HG03139 (cell line): ENCODE measurements at regions not wholly inside any gene's neighbourhood (a gene's known extent, or its start where the extent isn't known, plus 50 kb on each side); places are given as distances from the start of the nearest gene placed in this dataset.

Source experiments
- ATAC-seq: cut with Tn5 transposase; IDR thresholded peaks from one replicate; pipeline ENCODE4 v1.9.1; 2021; ENCODE audit not compliant: unreplicated experiment

- no peak for ATAC-seq
Observed at GRCh38 chr22:47768027-47768426, 1005.6 kb downstream of the TBC1D22A start.

- ATAC-seq: no peak
Observed at GRCh38 chr22:47767403-47767802, 1005.0 kb downstream of the TBC1D22A start.

DNA sequence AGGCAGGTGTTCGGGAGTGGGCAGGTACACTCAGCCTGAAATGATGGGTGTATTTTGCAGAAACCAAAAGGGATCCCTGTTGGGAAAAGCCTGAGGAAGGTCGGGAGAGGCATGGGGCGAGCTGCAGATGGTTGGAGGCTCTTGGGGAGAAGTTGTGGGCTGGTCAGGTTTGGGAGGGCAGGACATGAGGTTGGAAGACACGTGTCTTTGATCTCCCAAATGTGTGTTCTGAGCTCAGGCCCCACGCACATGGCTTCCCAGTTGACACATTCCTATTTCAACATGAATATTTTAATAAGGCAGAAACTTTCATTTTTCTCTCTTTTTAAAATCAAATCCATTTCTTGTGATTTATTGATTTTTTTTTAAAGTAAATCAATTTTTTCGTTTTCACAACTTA, 1003.3 kb downstream of the TBC1D22A start:
- no peak for ATAC-seq

DNA sequence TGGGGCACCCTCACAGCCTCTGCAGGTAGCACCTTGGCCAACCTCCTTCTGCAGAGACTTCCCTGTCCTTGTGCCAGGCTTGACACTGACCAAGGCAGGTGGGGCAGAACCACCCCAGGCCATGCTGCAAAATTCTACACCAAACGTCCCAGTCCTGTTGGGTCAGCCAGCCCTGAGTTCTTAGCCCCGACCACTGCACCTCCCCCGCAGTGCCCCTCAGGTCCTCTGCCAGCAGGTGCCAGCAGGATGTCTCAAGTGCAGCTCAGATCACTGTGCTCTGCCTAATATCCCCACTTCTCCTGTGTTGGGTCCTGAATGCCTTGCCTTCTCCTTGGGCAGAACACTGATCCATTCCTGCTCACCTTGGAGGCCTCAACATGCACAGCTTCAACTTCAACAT, 999.7 kb downstream of the TBC1D22A start:
- no peak for ATAC-seq

DNA sequence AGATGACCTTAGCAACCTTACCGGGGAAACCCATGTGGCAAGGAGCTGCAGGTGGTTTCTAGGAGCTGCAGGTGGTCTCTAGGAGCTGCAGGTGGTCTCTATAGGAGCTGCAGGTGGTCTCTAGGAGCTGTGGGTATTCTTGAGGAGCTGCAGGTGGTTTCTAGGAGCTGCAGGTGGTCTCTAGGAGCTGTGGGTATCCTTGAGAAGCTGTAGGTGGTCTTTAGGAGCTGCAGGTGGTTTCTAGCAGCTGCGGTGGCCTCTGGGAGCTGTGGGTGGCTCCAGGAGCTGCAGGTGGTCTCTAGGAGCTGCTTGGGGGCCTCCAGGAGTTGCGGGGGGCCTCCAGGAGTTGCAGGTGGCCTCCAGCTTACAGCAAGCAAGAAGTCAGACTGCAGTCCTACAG, 997.5 kb downstream of the TBC1D22A start:
- no peak for ATAC-seq

- ATAC-seq: no peak
Observed at GRCh38 chr22:47757741-47758140, 995.3 kb downstream of the TBC1D22A start.

DNA sequence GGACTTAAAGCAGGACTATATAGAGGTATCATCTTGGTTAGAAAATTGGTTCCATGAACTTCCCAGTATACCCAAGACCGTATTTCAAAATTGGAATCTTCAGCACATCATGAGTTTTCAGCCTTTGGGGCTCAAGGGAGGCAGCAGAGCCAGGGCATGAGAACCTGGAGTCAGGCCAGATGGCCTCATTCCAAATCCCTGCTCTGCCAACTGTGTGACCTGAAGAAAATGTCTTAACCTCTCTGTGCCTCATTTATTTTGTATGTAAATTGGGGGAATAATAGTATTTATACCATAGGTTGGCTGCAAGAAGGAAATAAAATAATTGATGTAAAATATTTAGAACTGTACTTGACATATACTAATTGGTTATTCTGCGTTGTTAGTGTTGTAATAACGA, 987.6 kb downstream of the TBC1D22A start:
- no peak for ATAC-seq

DNA sequence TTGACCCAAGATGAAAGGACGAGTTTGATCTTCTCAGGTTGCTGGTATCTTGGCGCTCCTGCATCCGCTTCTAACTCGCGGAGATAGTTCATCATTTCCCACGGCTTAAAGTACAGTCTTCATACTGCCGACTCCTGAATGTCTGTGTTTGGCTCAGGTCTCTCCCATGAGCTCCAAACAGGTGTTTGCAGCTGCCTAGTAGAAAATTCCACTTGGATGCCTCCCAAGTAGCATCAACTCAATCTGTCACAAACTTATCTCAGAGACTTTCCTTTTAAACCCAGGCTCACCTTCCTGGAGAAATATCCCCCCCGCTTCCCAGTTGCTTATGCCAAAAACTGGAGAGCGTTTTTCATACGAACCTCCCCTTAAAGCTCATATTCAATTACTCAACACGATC, 986.5 kb downstream of the TBC1D22A start:
- ATAC-seq: no peak

DNA sequence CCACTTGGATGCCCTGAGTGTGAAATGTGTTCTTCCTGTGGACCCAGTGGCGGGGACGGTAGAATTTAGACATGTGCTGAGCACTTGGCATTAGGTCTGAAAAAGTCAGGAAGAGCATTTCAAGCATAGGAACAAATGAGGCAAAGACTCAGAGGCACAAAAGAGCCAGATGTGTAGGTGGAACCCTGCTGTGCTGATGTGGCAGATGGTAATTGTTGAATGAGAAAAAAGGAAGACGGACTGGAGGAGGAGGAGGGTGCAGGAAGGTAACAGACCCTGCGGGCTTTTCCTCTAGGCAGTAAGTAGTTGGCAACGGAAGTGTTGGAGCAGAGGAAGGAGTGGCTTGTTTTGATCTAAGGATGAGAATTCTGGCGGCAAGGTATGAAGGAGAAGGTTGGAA, 985.8 kb downstream of the TBC1D22A start:
- no peak for ATAC-seq

- no peak for ATAC-seq
Observed at GRCh38 chr22:47740109-47740805, 977.8 kb downstream of the TBC1D22A start.

- ATAC-seq: no peak
Observed at GRCh38 chr22:47739291-47740015, 977.0 kb downstream of the TBC1D22A start.

DNA sequence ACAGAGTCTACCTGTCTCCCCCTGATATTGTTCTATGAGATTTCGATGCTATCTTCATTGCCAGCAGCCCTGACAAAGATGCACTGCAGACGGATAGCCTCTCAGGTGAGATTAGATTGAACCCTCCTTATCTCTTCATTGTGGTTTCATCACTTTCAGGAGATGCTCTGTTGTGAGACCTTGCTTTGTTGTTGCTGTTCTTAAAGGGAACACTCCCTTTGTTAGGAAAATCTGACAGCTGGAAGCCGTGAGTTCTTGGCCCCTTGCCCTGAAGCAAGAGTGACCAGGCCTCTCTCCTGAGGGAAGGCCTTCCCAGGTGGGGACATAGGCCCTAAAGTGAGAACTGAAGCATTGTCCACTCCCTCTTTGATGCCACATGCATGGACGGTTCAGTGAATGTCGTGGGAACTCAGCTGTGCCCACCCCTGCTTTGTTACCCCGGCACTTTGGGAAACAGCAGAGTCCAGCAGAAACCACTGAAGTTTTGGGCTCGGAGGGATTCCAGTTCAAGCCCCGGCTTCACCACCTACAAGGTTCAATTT, 976.1 kb downstream of the TBC1D22A start:
- no peak for ATAC-seq

DNA sequence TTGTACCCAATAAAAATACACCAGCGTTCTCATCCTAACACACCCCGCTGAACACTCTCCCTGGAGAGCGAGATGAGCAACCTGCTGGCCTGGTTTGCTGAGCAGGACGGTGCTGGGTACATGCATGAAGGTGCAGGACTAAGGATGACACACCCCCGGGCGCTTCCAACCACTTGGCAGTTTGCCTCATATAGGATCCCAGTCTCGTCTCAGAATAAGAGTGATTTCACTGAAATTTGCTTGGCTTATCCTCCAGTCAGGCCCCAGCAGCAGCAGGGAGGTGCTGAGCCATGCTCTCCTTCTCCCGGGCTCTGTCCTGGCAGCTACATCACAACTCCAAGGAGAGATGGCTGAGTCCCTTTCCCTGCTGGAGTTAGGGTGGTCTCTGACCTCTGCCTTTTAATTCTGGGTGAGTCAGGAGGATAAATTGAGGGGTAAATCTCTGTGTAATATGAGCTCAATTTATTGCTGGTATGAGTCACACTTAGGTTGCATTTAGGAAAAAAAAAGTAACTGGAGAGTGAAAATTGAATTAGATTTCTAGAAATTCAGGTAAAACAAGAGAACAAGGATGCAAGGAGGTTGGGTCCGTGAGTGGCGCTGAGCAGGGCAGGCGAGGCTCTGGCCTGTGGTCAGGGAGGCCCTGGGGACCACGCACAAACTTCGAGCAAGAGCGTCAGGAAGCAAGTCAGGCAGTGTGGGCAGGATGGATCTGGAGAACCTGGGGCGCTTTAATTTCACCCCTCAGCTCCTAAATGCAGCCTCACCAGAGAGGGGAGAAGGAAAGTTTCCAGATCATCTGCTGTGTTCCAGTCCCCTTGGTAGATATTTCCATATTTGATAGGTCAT, 974.0 kb downstream of the TBC1D22A start:
- ATAC-seq: no peak

GRCh38 chr22:47734511-47734910, 972.1 kb downstream of the TBC1D22A start:
- ATAC-seq: no peak

GRCh38 chr22:47727641-47728040, 965.2 kb downstream of the TBC1D22A start:
- ATAC-seq: no peak

DNA sequence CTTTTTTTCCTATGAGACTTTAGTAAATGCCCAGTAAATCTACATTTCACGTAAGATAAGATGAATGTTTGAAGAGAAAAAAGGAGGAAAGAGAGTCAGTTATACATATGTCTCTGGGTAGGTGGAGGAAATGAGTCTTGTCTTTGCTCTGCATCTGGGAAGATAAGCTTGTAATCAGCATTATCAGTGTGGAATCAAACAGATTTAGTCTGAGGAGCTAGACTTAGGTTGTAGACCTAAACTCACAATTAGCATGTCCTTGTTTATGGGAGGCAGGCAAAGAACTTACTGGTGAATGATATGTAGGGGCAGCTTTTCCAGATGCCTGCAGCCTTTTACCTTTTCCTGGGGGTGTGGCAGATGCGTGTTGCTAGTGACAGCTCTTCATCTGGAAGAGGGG, 962.3 kb downstream of the TBC1D22A start:
- ATAC-seq: no peak

- no peak for ATAC-seq
Observed at GRCh38 chr22:47724030-47724429, 961.6 kb downstream of the TBC1D22A start.

DNA sequence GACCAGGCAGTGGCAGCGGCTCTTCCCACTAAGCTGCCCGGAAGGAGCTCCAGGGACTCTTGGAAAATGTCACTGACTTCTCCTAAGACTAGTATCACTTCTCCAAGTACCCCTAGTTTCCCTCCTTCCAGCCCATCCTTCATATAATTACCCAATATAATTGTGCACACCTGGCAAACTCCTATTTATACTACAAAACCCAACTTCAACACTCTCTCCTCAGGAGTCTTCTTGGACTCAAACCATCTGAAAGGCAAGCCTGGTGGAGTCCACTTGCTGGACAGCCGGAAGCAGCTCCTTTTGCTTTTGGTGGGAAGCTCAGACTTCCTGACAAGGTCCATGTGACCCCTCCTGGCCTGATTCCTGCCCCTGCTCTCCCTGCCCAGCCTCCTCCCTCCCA, 955.9 kb downstream of the TBC1D22A start:
- ATAC-seq: no peak

GRCh38 chr22:47716890-47717615, 954.6 kb downstream of the TBC1D22A start:
- ATAC-seq: no peak

DNA sequence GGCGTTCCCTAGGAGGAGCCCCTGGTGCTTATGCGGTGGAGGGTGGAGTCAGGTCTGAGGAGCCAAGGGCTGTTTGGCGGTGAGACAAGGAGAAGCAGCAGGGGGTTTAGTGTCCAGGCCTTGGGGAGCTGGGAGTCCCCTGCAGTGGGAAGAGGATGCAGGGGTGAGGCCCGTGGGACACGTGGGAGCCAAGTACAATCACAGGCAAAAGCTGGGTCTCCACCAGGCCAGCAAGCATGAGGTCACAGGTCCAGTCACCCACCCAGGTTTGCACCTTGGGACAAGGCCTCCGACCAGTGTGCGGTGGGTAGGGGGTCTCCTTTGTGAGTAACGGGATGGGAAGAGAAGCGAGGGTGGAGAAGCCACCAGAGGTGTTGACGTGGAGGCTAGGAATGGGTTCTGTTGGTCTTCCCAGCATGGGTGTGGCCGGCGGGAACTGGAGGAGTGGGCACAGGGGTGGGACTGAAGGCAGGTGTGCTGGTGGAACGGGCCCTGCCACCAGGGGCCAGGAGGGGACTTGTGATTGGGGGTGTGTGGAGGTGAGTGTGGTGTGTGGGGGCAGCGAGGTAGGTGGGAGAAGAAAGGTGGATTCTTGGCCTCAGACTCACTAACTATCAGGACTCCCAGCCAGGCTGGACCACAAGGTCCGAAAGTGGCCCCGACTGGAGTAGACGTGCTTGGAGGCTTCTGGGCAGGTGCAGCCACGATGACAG, 953.6 kb downstream of the TBC1D22A start:
- ATAC-seq: no peak
